Stomach (tissue), 8 donors: ENCODE measurements at regions not wholly inside any gene's neighbourhood (a gene's known extent, or its start where the extent isn't known, plus 50 kb on each side); places are given as distances from the start of the nearest gene placed in this dataset.

Source experiments
- DNase-seq, 2 donors: peaks; one replicate each; pipeline versions ENCODE4 v3.0.0 to v3.0.0-alpha.2; 2013 to 2019
- H3K27ac ChIP-seq, 5 donors: fragments of 200-600 bp in 4 of 5; sonication (generic) in 4 of 5; one replicate each; pipeline ENCODE4 v1.5.1; 2013 to 2019; ENCODE audit warnings: mild to moderate bottlenecking in 1 of 5, moderate library complexity in 1 of 5
- H3K27me3 ChIP-seq, 3 donors: fragments of 200-600 bp; sonication (generic); one replicate each; pipeline ENCODE4 v1.5.1; 2017 to 2019; ENCODE audit warnings: mixed run types in 1 of 3
- H3K36me3 ChIP-seq, 4 donors: fragments of 200-600 bp; sonication (generic); 1 replicate in 3 of 4; 2 replicates in 1 of 4; pipeline ENCODE4 v1.5.1; 2016 to 2019
- H3K4me1 ChIP-seq, 4 donors: fragments of 200-600 bp; sonication (generic); one replicate each; pipeline ENCODE4 v1.5.1; 2016 to 2019
- H3K4me3 ChIP-seq, 4 donors: fragments of 200-600 bp; sonication (generic) in 3 of 4; one replicate each; pipeline ENCODE4 v1.5.1; 2016 to 2019; ENCODE audit warnings: mild to moderate bottlenecking in 1 of 4
- H3K9me3 ChIP-seq, 4 donors: fragments of 200-600 bp; sonication (generic); one replicate each; pipeline ENCODE4 v1.5.1; 2016 to 2019
- CTCF ChIP-seq, 7 experiments: fragments of 450-650 bp in 4 of 7; fragments of 200-600 bp in 3 of 7; sonication (generic) in 3 of 7; IDR thresholded peaks; one replicate each; pipeline ENCODE4 v1.5.1; 2016 to 2019; ENCODE audit warnings: antibody characterized with exemption in 7 of 7, control low read depth in 2 of 7, mild to moderate bottlenecking in 1 of 7
- EP300 ChIP-seq: sonication (generic); formaldehyde crosslinking; IDR thresholded peaks from one replicate; pipeline ENCODE4 v1.6.1; 2017; ENCODE audit warnings: antibody characterized with exemption
- POLR2A ChIP-seq, 4 donors: fragments of 450-650 bp; IDR thresholded peaks; one replicate each; pipeline ENCODE4 v1.6.1; 2016; ENCODE audit warnings: antibody characterized with exemption in 4 of 4, control low read depth in 2 of 4, mild to moderate bottlenecking in 1 of 4, moderate library complexity in 1 of 4
- POLR2AphosphoS5 ChIP-seq, 3 donors: sonication (generic); formaldehyde crosslinking; IDR thresholded peaks; one replicate each; pipeline ENCODE4 v1.6.1; 2016; ENCODE audit warnings: antibody characterized with exemption in 3 of 3
- WGBS, 5 donors: extraction: QIAGEN DNeasy Blood & Tissue Kit in 3 of 5; methylation state at CpG; one replicate each; pipeline versions ENCODE4 v1.1.5 to v1.1.7; 2013 to 2018; 5-methylcytosine and 5-hydroxymethylcytosine counted together
- intact Hi-C: fragments of 100-400 bp; cut with DNase I; formaldehyde crosslinking; loops from one replicate; pipeline ENCODE4 v1.15.1; 2023; ENCODE audit warnings: low total_unique reads
- donor health status: healthy with polysubstance abuse.
- donor health status: Bipolar disorder and iron deficiency.
- donor health status: healthy.

DNA sequence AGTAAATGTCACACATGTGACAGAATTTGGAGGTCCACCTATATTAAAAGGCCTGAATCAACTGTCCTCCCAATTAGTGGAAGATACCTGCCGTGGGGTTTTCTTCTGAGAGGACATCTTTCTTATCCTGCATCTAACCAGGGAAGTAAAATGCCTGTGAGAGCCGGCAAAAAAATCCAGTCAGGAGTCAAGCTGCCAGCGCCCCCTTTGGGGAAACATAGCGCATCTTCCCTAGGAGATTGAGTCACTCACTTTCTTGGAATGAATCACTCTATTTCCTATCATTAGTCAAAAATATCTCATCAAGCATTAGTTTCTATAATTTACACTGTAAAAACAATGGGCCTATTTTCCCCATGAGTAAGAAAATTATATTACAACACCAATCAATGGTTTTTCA, 66.4 kb upstream of the ANK3 start:
- no peaks in the 10 kb centered on the region for H3K36me3 ChIP-seq
- no peaks in the 10 kb centered on the region for H3K27me3 ChIP-seq
- no peaks in the 10 kb centered on the region for H3K9me3 ChIP-seq
- no peaks in the 10 kb centered on the region for H3K4me1 ChIP-seq
- no peak for TF ChIP-seq POLR2AphosphoS5 (IDR thresholded peaks at IDR 0.05)
- H3K27ac ChIP-seq, result no peak overlapping the region
- DNase-seq, result no peak
- 80 to 87% (median 86%) methylated on average over 4 of the region's 4 CpGs for WGBS, 5 donors
- no peak overlapping the region for H3K4me3 ChIP-seq
- intact Hi-C loops, result no loop called here

DNA sequence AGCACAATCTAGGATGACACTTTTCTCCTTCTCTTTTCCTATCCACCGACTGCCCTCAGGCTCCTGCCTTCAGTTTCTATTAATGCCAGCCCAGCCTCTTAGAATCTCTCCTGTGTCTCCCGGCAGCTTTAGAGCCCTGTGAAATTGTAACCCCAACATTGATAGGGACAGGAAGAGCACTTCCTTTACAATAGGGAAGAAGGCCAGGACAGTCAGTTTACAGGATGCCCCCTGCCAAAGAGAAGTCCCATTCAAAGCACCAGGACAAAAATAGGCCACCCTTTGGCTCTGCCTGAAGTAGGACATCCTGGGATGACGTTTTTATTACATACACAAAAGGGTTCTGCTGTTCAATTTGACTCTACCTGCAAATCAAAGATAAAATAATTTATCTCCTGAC, 64.7 kb upstream of the ANK3 start:
- Histone ChIP-seq H3K36me3 (no peaks in the 10 kb centered on the region), H3K4me1 (no peaks in the 10 kb centered on the region), H3K9me3 (no peaks in the 10 kb centered on the region), H3K4me3 (no peak overlapping the region), H3K27me3 (no peaks in the 10 kb centered on the region), H3K27ac (no peak overlapping the region)
- intact Hi-C loops, result no loop called here
- DNase-seq, result no peak
- TF ChIP-seq CTCF (IDR thresholded peaks at IDR 0.05) (no peak), EP300 (no peak), POLR2AphosphoS5 (IDR thresholded peaks at IDR 0.05) (no peak), POLR2A (IDR thresholded peaks at IDR 0.05) (no peak)
- 55 to 69% (median 65%) methylated on average over 3 of the region's 3 CpGs for WGBS, 5 donors

- H3K27ac ChIP-seq, result no peak overlapping the region
- intact Hi-C loops, result no loop called here
- no peaks in the 10 kb centered on the region for H3K36me3 ChIP-seq
- DNase-seq, result no peak
- H3K4me1 ChIP-seq, result no peaks in the 10 kb centered on the region
- H3K27me3 ChIP-seq, result no peaks in the 10 kb centered on the region
- WGBS, 5 donors, result 72 to 82% (median 78%) methylated on average over 2 of the region's 2 CpGs
- TF ChIP-seq POLR2A (IDR thresholded peaks at IDR 0.05) (no peak), CTCF (IDR thresholded peaks at IDR 0.05) (no peak), POLR2AphosphoS5 (IDR thresholded peaks at IDR 0.05) (no peak), EP300 (no peak)
- no peaks in the 10 kb centered on the region for H3K9me3 ChIP-seq
- no peak overlapping the region for H3K4me3 ChIP-seq
Measured at GRCh38 chr10:60453036-60453435, 63.4 kb upstream of the ANK3 start.

DNA sequence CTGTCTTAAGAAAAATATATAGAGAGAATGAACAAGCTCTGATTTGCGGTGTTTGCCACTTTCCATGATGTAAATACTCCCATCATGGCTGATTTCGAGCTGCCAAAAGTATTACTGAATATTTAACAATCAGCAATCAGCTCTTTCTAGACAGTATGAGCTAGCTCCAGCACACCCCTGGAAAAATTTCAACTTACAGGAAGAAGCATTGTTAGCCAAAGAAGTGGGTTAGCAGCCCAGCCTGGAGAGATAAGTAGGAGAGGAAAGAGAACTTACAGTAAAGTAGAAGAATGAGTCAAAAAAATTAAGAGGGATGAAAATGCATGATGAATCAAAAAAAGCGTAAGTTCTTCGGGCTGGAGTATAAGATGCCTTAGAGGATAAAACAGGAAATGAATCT, 60.6 kb upstream of the ANK3 start:
- H3K36me3 ChIP-seq, result no peaks in the 10 kb centered on the region
- no peak overlapping the region for H3K27ac ChIP-seq
- no peak overlapping the region for H3K4me3 ChIP-seq
- DNase-seq, result no peak
- H3K4me1 ChIP-seq, result peaks cover 0 to 22% (median 17%) of the 10 kb centered on the region in 4 donors
- H3K27me3 ChIP-seq, result no peaks in the 10 kb centered on the region
- no peaks in the 10 kb centered on the region for H3K9me3 ChIP-seq
- intact Hi-C loops, result no loop called here
- TF ChIP-seq POLR2AphosphoS5 (IDR thresholded peaks at IDR 0.05) (no peak), CTCF (IDR thresholded peaks at IDR 0.05) (no peak), POLR2A (IDR thresholded peaks at IDR 0.05) (no peak), EP300 (no peak)
- WGBS, 5 donors, result 87 to 97% (median 95%) methylated on average over 4 of the region's 4 CpGs

DNA sequence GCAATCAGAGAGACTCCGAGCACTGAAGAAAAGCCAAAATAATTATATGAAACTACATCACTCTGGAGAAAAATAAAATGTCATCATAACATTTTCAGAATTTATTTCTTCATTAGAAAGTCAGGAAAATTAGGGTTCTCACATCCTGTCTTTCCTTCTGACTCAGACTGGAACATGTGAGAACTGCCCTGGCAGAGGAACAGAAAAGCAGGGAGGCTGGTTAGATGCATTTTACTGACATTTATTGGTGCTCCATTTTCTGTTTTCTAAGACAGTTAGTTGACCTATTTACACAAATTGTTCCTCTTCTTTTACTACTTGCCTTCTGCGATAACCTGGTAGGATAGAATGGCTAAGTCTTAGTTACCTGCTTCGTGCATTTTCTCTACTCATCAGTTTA, 58.6 kb upstream of the ANK3 start:
- H3K27ac ChIP-seq, result no peak overlapping the region
- no peaks in the 10 kb centered on the region for H3K9me3 ChIP-seq
- WGBS, 5 donors, result 93 to 98% (median 97%) methylated on average over 3 of the region's 3 CpGs
- no peak for DNase-seq
- H3K4me1 ChIP-seq, result peaks cover 0 to 22% (median 17%) of the 10 kb centered on the region in 4 donors
- H3K4me3 ChIP-seq, result no peak overlapping the region
- no peak for TF ChIP-seq POLR2A (IDR thresholded peaks at IDR 0.05)
- no peak for TF ChIP-seq CTCF (IDR thresholded peaks at IDR 0.05)
- TF ChIP-seq EP300, result no peak
- TF ChIP-seq POLR2AphosphoS5 (IDR thresholded peaks at IDR 0.05), result no peak
- intact Hi-C loops, result no loop called here
- H3K27me3 ChIP-seq, result no peaks in the 10 kb centered on the region
- H3K36me3 ChIP-seq, result no peaks in the 10 kb centered on the region
